NCI-H82 treated with DMSO at 0.1 percent for 48 hours (cell line): ENCODE measurements at regions not wholly inside any gene's neighbourhood (a gene's known extent, or its start where the extent isn't known, plus 50 kb on each side); places are given as distances from the start of the nearest gene placed in this dataset.
"Not testable (repeated sequence)": the region's sequence is repeated elsewhere in the genome, so short reads cannot be mapped to it uniquely, and the experiment has no call there.

ENCODE experiments used
- DNase-seq: peaks from one replicate; lab custom pipeline; 2025; ENCODE audit not compliant: unreplicated experiment; lab: John Stamatoyannopoulos, UW

GRCh38 chr3:115251509-115251908 is 104.4 kb upstream of the ZBTB20 start:
- DNase-seq: no peak

- DNase-seq: no peak
These were observed 105.6 kb upstream of the ZBTB20 start for GRCh38 chr3:115252679-115253078.

GRCh38 chr3:115254492-115255196 is 107.6 kb upstream of the ZBTB20 start:
- DNase-seq: peak; percentile 19

GRCh38 chr3:115255197-115255585 is 108.1 kb upstream of the ZBTB20 start:
- no peak for DNase-seq

- no peak for DNase-seq
These were observed 123.8 kb upstream of the ZBTB20 start for GRCh38 chr3:115270849-115271248.

GRCh38 chr3:115272036-115272824 is 125.1 kb upstream of the ZBTB20 start:
- DNase-seq: no peak

GRCh38 chr3:115275896-115276295 is 128.8 kb upstream of the ZBTB20 start:
- no peak for DNase-seq

GRCh38 chr3:115279939-115280338 is 132.9 kb upstream of the ZBTB20 start:
- no peak for DNase-seq

GRCh38 chr3:115280506-115280905 is 133.4 kb upstream of the ZBTB20 start:
- DNase-seq: no peak

- no peak for DNase-seq
These were observed 134.9 kb upstream of the ZBTB20 start for GRCh38 chr3:115281697-115282675.

- DNase-seq: no peak
These were observed 137.9 kb upstream of the ZBTB20 start for GRCh38 chr3:115284980-115285379.

GRCh38 chr3:115286529-115287197 is 139.6 kb upstream of the ZBTB20 start:
- no peak for DNase-seq

- DNase-seq: no peak
These were observed 140.1 kb upstream of the ZBTB20 start for GRCh38 chr3:115287198-115287597.

GRCh38 chr3:115292131-115292530 is 145.0 kb upstream of the ZBTB20 start:
- DNase-seq: no peak

- no peak for DNase-seq
These were observed 145.6 kb upstream of the ZBTB20 start for GRCh38 chr3:115292677-115293165.

- no peak for DNase-seq
These were observed 146.2 kb upstream of the ZBTB20 start for GRCh38 chr3:115293321-115293720.

- no peak for DNase-seq
These were observed 154.3 kb upstream of the ZBTB20 start for GRCh38 chr3:115301364-115301860.

- not testable (repeated sequence) for DNase-seq
These were observed 170.9 kb upstream of the ZBTB20 start for GRCh38 chr3:115317953-115318352.

- DNase-seq: no peak
These were observed 174.3 kb upstream of the ZBTB20 start for GRCh38 chr3:115321400-115321805.

GRCh38 chr3:115322901-115323300 is 175.8 kb upstream of the ZBTB20 start:
- no peak for DNase-seq
